Posterior cingulate gyrus (tissue), 11 donors: ENCODE measurements at regions not wholly inside any gene's neighbourhood (a gene's known extent, or its start where the extent isn't known, plus 50 kb on each side); places are given as distances from the start of the nearest gene placed in this dataset.
"Not testable (repeated sequence)": the region's sequence is repeated elsewhere in the genome, so short reads cannot be mapped to it uniquely, and the experiment has no call there.

ENCODE experiments used
- DNase-seq, 10 donors: peaks; one replicate each; pipeline versions ENCODE4 v3.0.0 to v3.0.0-alpha.2; 2020 to 2021; ENCODE audit warnings: mixed read lengths in 3 of 10
- intact Hi-C: fragments of 100-400 bp; cut with DNase I; formaldehyde crosslinking; loops from one replicate; pipeline ENCODE4 v1.15.1; 2023

DNA sequence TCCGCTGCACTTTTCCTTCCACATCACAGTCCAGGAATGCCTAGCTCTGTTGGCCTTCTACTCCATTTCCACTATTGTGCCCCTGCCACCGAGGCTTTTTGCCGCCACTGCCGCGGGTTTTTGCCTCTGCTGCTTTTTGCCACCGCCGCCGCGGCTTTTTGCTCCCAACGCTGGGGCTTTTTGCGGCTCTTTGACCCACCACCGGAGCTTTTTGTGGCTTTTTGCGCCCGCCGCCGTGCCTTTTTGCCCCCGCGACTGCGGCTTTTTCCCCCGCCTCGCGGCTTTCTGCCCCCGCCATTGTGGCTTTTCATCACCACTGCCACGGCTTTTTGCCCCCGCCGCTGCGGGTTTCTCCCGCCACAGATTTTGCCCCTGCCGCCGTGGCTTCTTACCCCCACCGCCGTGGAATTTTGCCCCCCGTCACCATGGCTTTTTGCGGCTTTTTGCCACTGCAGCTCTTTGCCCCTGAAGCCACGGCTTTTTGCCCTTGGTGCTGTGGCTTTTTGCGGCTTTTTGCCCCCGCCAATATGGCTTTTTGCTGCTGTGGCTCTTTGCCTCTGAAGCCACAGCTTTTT, 2798.7 kb upstream of the TEKT4 start:
- intact Hi-C loops, result no loop called here

DNA sequence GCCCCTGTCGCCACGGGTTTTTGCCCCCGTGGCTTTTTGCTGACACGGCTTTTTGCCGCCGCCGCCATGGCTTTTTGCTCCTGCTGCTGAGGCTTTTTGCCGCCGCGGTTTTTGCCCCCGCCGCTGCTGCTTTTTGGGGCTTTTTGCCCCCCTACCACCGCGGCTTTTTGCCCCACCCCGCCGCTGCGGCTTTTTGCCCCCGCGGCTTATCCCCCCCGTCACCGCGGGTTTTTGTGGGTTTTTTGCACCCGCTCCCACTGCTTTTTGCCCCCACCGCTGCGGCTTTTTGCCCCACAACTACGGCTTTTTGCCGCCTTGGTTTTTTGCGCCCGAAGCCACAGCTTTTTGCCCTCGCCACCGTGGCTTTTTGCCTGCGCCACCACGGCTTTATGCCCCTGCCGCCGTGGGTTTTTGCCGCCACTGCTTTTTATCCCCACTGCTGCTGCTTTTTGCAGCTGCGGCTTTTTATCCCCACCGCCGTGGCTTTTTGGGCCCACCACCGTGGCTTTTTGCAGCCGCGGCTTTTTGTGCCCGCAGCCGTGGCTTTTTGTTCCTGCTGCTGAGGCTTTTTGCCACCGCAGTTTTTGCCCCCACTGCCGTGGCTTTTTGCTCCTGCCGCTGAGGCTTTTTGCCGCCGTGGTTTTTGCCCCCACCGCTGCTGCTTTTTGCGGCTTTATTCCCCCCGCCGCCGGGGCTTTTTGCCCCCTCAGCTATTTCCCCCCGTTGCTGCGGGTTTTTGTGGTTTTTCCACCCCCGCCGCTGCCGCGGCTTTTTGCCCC, 2798.0 kb upstream of the TEKT4 start:
- peak in 7 of 10 donors; percentile 2 to 74 (median 19) for DNase-seq
- intact Hi-C loops, result no loop called here

More for the DNA sequence above, 2798.7 kb upstream of the TEKT4 start:
- DNase-seq, result peak in 7 of 10 donors; percentile 3 to 76 (median 21)

GRCh38 chr2:92073815-92074548, 2797.2 kb upstream of the TEKT4 start:
- DNase-seq, result peak in 6 of 10 donors; percentile 1 to 62 (median 32)
- intact Hi-C loops, result no loop called here

- peak in 5 of 10 donors; percentile 6 to 58 (median 12) for DNase-seq
- intact Hi-C loops, result no loop called here
These were observed 2796.7 kb upstream of the TEKT4 start for GRCh38 chr2:92074549-92074898.

GRCh38 chr2:92075363-92075762, 2795.9 kb upstream of the TEKT4 start:
- intact Hi-C loops, DNase-seq: not testable (repeated sequence)
